B cell (primary cell): ENCODE measurements at regions not wholly inside any gene's neighbourhood (a gene's known extent, or its start where the extent isn't known, plus 50 kb on each side); places are given as distances from the start of the nearest gene placed in this dataset.

ENCODE experiments used
- ATAC-seq: fragments of 200-7000 bp; cut with Tn5 transposase; one replicate; pipeline ENCODE4 v1.10.0; 2021; ENCODE audit warnings: low read depth, mild to moderate bottlenecking, moderate number of reproducible peaks, moderate library complexity
- CTCF ChIA-PET: fragments of 350-600 bp; sonication (Branson Sonifier 250); formaldehyde crosslinking; loops from one replicate; lab custom pipeline; 2021; ENCODE audit warnings: antibody characterized with exemption, inconsistent platforms; lab: Charles Lee
- POLR2A ChIA-PET: fragments of 350-600 bp; sonication (Branson Sonifier 250); formaldehyde crosslinking; loops from one replicate; lab custom pipeline; 2021; ENCODE audit warnings: antibody characterized with exemption; lab: Charles Lee
- DNase-seq: peaks from one replicate; pipeline ENCODE4 v3.0.0; 2013
- H2AFZ ChIP-seq: 2 replicates; pipeline ENCODE4 v1.6.1; 2012; ENCODE audit warnings: mild to moderate bottlenecking, low read depth, low read length; ENCODE audit not compliant: insufficient read depth, poor library complexity, severe bottlenecking
- H3K27ac ChIP-seq, 2 donors: 1 replicate in 1 of 2; 2 replicates in 1 of 2; pipeline ENCODE4 v1.5.1; 2012 to 2013; ENCODE audit warnings: low read length in 2 of 2, mild to moderate bottlenecking in 2 of 2, moderate library complexity in 1 of 2
- H3K27me3 ChIP-seq, 4 experiments: fragments of 200-600 bp in 1 of 4; sonication (generic) in 1 of 4; replicated peaks in 1 of 4; 1 replicate in 2 of 4; 2 replicates in 2 of 4; pipeline versions ENCODE4 v1.6.1 to v1.7.0; 2013 to 2016; ENCODE audit warnings: low read length in 3 of 4, mild to moderate bottlenecking in 2 of 4, mixed read lengths in 1 of 4, moderate library complexity in 1 of 4; ENCODE audit not compliant: insufficient read depth in 4 of 4, control insufficient read depth in 3 of 4; ENCODE audit errors: control extremely low read depth in 1 of 4
- H3K36me3 ChIP-seq, 2 experiments: replicated peaks in 1 of 2; 1 replicate in 1 of 2; 2 replicates in 1 of 2; pipeline versions ENCODE4 v1.6.1 to v1.7.1; 2013; ENCODE audit warnings: low read length in 1 of 2; ENCODE audit not compliant: insufficient read depth in 2 of 2, control insufficient read depth in 1 of 2; ENCODE audit errors: control extremely low read depth in 1 of 2, extremely low read depth in 1 of 2
- H3K4me1 ChIP-seq, 2 donors: fragments of 200-600 bp in 1 of 2; sonication (generic) in 1 of 2; 1 replicate in 1 of 2; 2 replicates in 1 of 2; pipeline versions ENCODE4 v1.5.1 to v1.6.1; 2013 to 2017; ENCODE audit warnings: low read length in 2 of 2; ENCODE audit not compliant: control insufficient read depth in 2 of 2, insufficient read depth in 2 of 2
- H3K4me2 ChIP-seq: replicated peaks from 2 replicates; pipeline ENCODE3; 2012; ENCODE audit warnings: mild to moderate bottlenecking, low read depth, low read length; ENCODE audit not compliant: poor library complexity, severe bottlenecking
- H3K4me3 ChIP-seq, 5 experiments: fragments of 200-600 bp in 1 of 5; sonication (generic) in 1 of 5; 1 replicate in 3 of 5; 2 replicates in 2 of 5; pipeline versions ENCODE4 v1.5.1 to v1.7.0; 2011 to 2016; ENCODE audit warnings: low read length in 4 of 5, mild to moderate bottlenecking in 4 of 5, low read depth in 2 of 5, control low read depth in 1 of 5, moderate library complexity in 1 of 5; ENCODE audit not compliant: insufficient read depth in 1 of 5; ENCODE audit errors: control extremely low read depth in 1 of 5, extremely low read depth in 1 of 5
- H3K79me2 ChIP-seq: fragments of 200-600 bp; sonication (generic); one replicate; pipeline ENCODE4 v1.6.0; 2016; ENCODE audit warnings: low read length; ENCODE audit not compliant: control insufficient read depth, insufficient read depth
- H3K9ac ChIP-seq: fragments of 200-600 bp; sonication (generic); 2 replicates; pipeline ENCODE4 v1.6.1; 2017; ENCODE audit warnings: mild to moderate bottlenecking, low read length, moderate library complexity
- H3K9me3 ChIP-seq, 3 donors: one replicate each; pipeline versions ENCODE4 v1.6.1 to v1.7.1; 2013; ENCODE audit warnings: low read length in 2 of 3; ENCODE audit not compliant: control insufficient read depth in 2 of 3, insufficient read depth in 1 of 3; ENCODE audit errors: control extremely low read depth in 1 of 3
- H4K20me1 ChIP-seq: 2 replicates; pipeline ENCODE4 v1.6.0; 2012; ENCODE audit warnings: mild to moderate bottlenecking, low read length; ENCODE audit not compliant: insufficient read depth, control insufficient read depth, poor library complexity, severe bottlenecking
- H3K27ac Mint-ChIP-seq: one replicate; pipeline ENCODE4 v1.8.0; 2021; ENCODE audit warnings: mixed read lengths
- H3K27me3 Mint-ChIP-seq: one replicate; pipeline ENCODE4 v1.8.0; 2021; ENCODE audit warnings: mixed read lengths
- H3K4me1 Mint-ChIP-seq: one replicate; pipeline ENCODE4 v1.8.0; 2021; ENCODE audit warnings: mixed read lengths
- H3K4me3 Mint-ChIP-seq: one replicate; pipeline ENCODE4 v1.8.0; 2021; ENCODE audit warnings: mixed read lengths
- H3K9me3 Mint-ChIP-seq: one replicate; pipeline ENCODE4 v1.8.0; 2022; ENCODE audit warnings: mixed read lengths; ENCODE audit not compliant: insufficient read depth
- EZH2 ChIP-seq: IDR thresholded peaks from 2 replicates; pipeline ENCODE4 v1.6.1; 2012; ENCODE audit warnings: borderline replicate concordance, low read depth, mild to moderate bottlenecking, moderate library complexity, low read length; ENCODE audit not compliant: insufficient read depth, poor library complexity, severe bottlenecking
- WGBS: methylation state at CpG from one replicate; pipeline ENCODE4 v1.1.5; 2013; ENCODE audit warnings: missing lambda C conversion rate; ENCODE audit not compliant: insufficient coverage; 5-methylcytosine and 5-hydroxymethylcytosine counted together
- intact Hi-C: fragments of 100-400 bp; cut with micrococcal nuclease; formaldehyde crosslinking; loops from one replicate; pipeline ENCODE4 v1.10.0; 2022
- TF ChIP-seq, protein P1 (sequence below): fragments of 200-600 bp; IDR thresholded peaks from one replicate; pipeline ENCODE4 v1.8.0; 2022; ENCODE audit warnings: antibody characterized with exemption, mild to moderate bottlenecking

DNA sequence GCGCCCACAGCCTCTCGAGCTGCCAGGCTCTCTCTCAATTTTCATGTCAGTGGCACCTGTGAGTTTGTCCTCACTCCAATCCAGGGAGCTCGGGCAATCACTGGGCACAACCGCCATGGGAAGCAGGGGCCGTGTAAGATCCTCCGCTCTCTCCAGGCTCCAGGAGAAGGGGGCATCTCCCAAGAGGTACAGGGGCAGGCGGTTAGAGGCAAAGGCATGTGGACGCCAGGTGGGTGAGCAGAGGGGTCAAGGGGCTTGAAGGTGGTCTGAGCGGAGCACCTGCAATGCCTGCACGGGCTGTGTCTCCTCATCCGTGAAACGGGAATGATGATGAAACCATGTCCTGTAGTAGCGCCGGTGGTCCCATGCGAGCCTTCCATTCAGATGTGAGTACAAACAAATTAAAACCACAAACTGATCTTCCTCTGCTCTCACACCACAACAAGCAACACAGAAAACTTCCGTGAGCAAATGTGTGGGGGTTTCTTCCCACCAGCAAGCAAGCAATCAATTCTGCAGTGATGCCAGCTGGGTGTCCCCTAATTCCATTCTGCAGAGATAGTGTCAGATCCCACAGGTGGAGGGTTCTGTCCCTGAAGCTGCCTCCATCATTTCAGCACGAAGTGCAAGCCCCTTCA is 222.5 kb upstream of the PMEPA1 start:
- Mint-ChIP-seq H3K27me3 (peaks cover 35% of the 10 kb centered on the region), H3K4me1 (no peaks in the 10 kb centered on the region), H3K4me3 (no peak overlapping the region), H3K27ac (no peak overlapping the region), H3K9me3 (no peaks in the 10 kb centered on the region)
- ChIA-PET POLR2A (no interaction called here), CTCF (no interaction called here)
- H3K79me2 ChIP-seq: no peaks in the 10 kb centered on the region
- intact Hi-C loops: no loop called here
- 92% methylated on average over 16 of the region's 17 CpGs for WGBS
- H3K36me3 ChIP-seq: no peaks in the 10 kb centered on the region
- no peak for ATAC-seq
- H4K20me1 ChIP-seq: no peaks in the 10 kb centered on the region
- DNase-seq: no peak
- H3K9me3 ChIP-seq: peaks cover 0 to 2% (median 0%) of the 10 kb centered on the region in 3 donors
- H3K4me2 ChIP-seq: no peak overlapping the region
- no peak overlapping the region for H3K27ac ChIP-seq
- no peaks in the 10 kb centered on the region for H3K4me1 ChIP-seq
- H2AFZ ChIP-seq: no peak overlapping the region
- H3K4me3 ChIP-seq: no peak overlapping the region
- TF ChIP-seq, protein P1, sequence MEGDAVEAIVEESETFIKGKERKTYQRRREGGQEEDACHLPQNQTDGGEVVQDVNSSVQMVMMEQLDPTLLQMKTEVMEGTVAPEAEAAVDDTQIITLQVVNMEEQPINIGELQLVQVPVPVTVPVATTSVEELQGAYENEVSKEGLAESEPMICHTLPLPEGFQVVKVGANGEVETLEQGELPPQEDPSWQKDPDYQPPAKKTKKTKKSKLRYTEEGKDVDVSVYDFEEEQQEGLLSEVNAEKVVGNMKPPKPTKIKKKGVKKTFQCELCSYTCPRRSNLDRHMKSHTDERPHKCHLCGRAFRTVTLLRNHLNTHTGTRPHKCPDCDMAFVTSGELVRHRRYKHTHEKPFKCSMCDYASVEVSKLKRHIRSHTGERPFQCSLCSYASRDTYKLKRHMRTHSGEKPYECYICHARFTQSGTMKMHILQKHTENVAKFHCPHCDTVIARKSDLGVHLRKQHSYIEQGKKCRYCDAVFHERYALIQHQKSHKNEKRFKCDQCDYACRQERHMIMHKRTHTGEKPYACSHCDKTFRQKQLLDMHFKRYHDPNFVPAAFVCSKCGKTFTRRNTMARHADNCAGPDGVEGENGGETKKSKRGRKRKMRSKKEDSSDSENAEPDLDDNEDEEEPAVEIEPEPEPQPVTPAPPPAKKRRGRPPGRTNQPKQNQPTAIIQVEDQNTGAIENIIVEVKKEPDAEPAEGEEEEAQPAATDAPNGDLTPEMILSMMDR: no peak
- no peak for TF ChIP-seq EZH2
- peaks cover 0 to 9% (median 2%) of the 10 kb centered on the region in 4 experiments for H3K27me3 ChIP-seq
- no peak overlapping the region for H3K9ac ChIP-seq

DNA sequence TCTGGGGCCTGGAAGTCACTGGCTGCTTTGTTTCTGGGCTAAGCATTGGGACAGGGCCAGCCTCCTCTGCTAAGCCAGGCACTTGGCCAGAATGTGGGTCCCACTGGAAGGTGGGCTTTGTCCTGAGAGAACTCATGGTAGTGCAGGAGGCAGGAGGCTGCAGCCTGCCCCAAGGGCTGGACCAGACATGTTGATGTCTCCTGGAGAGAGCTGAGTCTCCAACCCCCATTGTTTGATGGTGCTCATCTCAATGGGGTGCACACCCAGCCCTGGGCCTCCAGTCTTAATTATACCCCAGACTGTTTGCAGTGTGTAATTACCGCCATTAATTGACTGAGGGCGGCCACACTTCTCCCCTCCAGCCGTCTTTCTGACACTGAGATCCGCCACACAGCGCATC is 220.5 kb upstream of the PMEPA1 start:
- WGBS: no CpG with 5 or more reads among the region's 5 CpGs
- Histone ChIP-seq H3K4me3 (no peak overlapping the region), H3K9ac (no peak overlapping the region), H3K4me1 (no peaks in the 10 kb centered on the region), H3K36me3 (no peaks in the 10 kb centered on the region), H3K27me3 (peaks cover 0 to 12% (median 3%) of the 10 kb centered on the region in 4 experiments), H3K9me3 (peaks cover 2 to 9% (median 8%) of the 10 kb centered on the region in 3 donors), H3K79me2 (no peaks in the 10 kb centered on the region), H3K27ac (no peak overlapping the region), H3K4me2 (no peak overlapping the region), H2AFZ (no peak overlapping the region), H4K20me1 (no peaks in the 10 kb centered on the region)
- intact Hi-C loops: no loop called here
- peaks cover 37% of the 10 kb centered on the region for H3K27me3 Mint-ChIP-seq
- ChIA-PET CTCF (no interaction called here), POLR2A (no interaction called here)
- H3K27ac Mint-ChIP-seq: no peak overlapping the region
- DNase-seq (no peak), ATAC-seq (no peak)
- H3K4me3 Mint-ChIP-seq: no peak overlapping the region
- TF ChIP-seq EZH2: no peak
- TF ChIP-seq, protein P1: no peak
- no peaks in the 10 kb centered on the region for H3K4me1 Mint-ChIP-seq
- peaks cover 9% of the 10 kb centered on the region for H3K9me3 Mint-ChIP-seq
